Esophagus squamous epithelium (tissue), 4 donors: ENCODE measurements at regions not wholly inside any gene's neighbourhood (a gene's known extent, or its start where the extent isn't known, plus 50 kb on each side); places are given as distances from the start of the nearest gene placed in this dataset.

Experiments used
- POLR2A ChIP-seq, 4 donors: fragments of 450-650 bp; IDR thresholded peaks; one replicate each; pipeline ENCODE4 v1.6.1; 2017; ENCODE audit warnings: antibody characterized with exemption in 4 of 4, mild to moderate bottlenecking in 4 of 4, moderate library complexity in 3 of 4
- TF ChIP-seq, protein P1 (sequence below), 6 experiments: fragments of 450-650 bp in 4 of 6; fragments of 200-600 bp in 2 of 6; sonication (generic) in 2 of 6; IDR thresholded peaks; one replicate each; pipeline ENCODE4 v1.5.1; 2016 to 2019; ENCODE audit warnings: antibody characterized with exemption in 6 of 6, mild to moderate bottlenecking in 4 of 6, moderate library complexity in 4 of 6

- TF ChIP-seq, protein P1, sequence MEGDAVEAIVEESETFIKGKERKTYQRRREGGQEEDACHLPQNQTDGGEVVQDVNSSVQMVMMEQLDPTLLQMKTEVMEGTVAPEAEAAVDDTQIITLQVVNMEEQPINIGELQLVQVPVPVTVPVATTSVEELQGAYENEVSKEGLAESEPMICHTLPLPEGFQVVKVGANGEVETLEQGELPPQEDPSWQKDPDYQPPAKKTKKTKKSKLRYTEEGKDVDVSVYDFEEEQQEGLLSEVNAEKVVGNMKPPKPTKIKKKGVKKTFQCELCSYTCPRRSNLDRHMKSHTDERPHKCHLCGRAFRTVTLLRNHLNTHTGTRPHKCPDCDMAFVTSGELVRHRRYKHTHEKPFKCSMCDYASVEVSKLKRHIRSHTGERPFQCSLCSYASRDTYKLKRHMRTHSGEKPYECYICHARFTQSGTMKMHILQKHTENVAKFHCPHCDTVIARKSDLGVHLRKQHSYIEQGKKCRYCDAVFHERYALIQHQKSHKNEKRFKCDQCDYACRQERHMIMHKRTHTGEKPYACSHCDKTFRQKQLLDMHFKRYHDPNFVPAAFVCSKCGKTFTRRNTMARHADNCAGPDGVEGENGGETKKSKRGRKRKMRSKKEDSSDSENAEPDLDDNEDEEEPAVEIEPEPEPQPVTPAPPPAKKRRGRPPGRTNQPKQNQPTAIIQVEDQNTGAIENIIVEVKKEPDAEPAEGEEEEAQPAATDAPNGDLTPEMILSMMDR (IDR thresholded peaks at IDR 0.05) = no peak
- no peak for TF ChIP-seq POLR2A (IDR thresholded peaks at IDR 0.05)
These were observed 74.8 kb upstream of the NEBL start for GRCh38 chr10:20971901-20972300.
